ENCODE measurements at regions not wholly inside any gene's neighbourhood (a gene's known extent, or its start where the extent isn't known, plus 50 kb on each side); places are given as distances from the start of the nearest gene placed in this dataset.

GRCh38 chr4:43993196-43993902, 455.3 kb downstream of the KCTD8 start:
- in situ Hi-C loops (cut with MboI; ENCODE audit: low pct_unique_long_range_greater_than_20kb, low sequenced_read_pairs, unreplicated experiment) = no loop called here
- no peak for TF ChIP-seq CTCF (IDR thresholded peaks at IDR 0.05; ENCODE audit: extremely low read depth, insufficient read depth, missing control alignments)
- no peak for DNase-seq (ENCODE audit: low spot score)

- in situ Hi-C loops (cut with MboI; ENCODE audit: low pct_unique_long_range_greater_than_20kb, low sequenced_read_pairs, unreplicated experiment) = no loop called here
Observed at GRCh38 chr4:43999669-44000068, 448.9 kb downstream of the KCTD8 start.

GRCh38 chr4:44002368-44002767, 446.2 kb downstream of the KCTD8 start:
- in situ Hi-C loops (cut with MboI; ENCODE audit: low pct_unique_long_range_greater_than_20kb, low sequenced_read_pairs, unreplicated experiment) = no loop called here
- no peak for DNase-seq (ENCODE audit: low spot score)
- TF ChIP-seq CTCF (IDR thresholded peaks at IDR 0.05; ENCODE audit: extremely low read depth, insufficient read depth, missing control alignments) = no peak

More at GRCh38 chr4:43999669-44000068, 448.9 kb downstream of the KCTD8 start:
- TF ChIP-seq CTCF (IDR thresholded peaks at IDR 0.05; ENCODE audit: extremely low read depth, insufficient read depth, missing control alignments) = no peak
- DNase-seq (ENCODE audit: low spot score) = no peak

- DNase-seq (ENCODE audit: low spot score) = no peak
- no peak for TF ChIP-seq CTCF (IDR thresholded peaks at IDR 0.05; ENCODE audit: extremely low read depth, insufficient read depth, missing control alignments)
- in situ Hi-C loops (cut with MboI; ENCODE audit: low pct_unique_long_range_greater_than_20kb, low sequenced_read_pairs, unreplicated experiment) = no loop called here
Observed at GRCh38 chr4:44016570-44017421, 431.8 kb downstream of the KCTD8 start.

GRCh38 chr4:44017422-44017739, 431.2 kb downstream of the KCTD8 start:
- in situ Hi-C loops (cut with MboI; ENCODE audit: low pct_unique_long_range_greater_than_20kb, low sequenced_read_pairs, unreplicated experiment) = no loop called here
- DNase-seq (ENCODE audit: low spot score) = no peak
- no peak for TF ChIP-seq CTCF (IDR thresholded peaks at IDR 0.05; ENCODE audit: extremely low read depth, insufficient read depth, missing control alignments)

- no peak for TF ChIP-seq CTCF (IDR thresholded peaks at IDR 0.05; ENCODE audit: extremely low read depth, insufficient read depth, missing control alignments)
- DNase-seq (ENCODE audit: low spot score) = no peak
- in situ Hi-C loops (cut with MboI; ENCODE audit: low pct_unique_long_range_greater_than_20kb, low sequenced_read_pairs, unreplicated experiment) = no loop called here
Observed at GRCh38 chr4:44019721-44020120, 428.9 kb downstream of the KCTD8 start.

All from GM13977 (cell line).